Skeletal muscle satellite cell (primary cell): ENCODE measurements at regions not wholly inside any gene's neighbourhood (a gene's known extent, or its start where the extent isn't known, plus 50 kb on each side); places are given as distances from the start of the nearest gene placed in this dataset.

ENCODE experiments used
- H3K27me3 ChIP-seq: 2 replicates; pipeline ENCODE4 v1.7.0; 2013; ENCODE audit warnings: low read length; ENCODE audit not compliant: control insufficient read depth, insufficient read depth
- H3K36me3 ChIP-seq: 2 replicates; pipeline ENCODE4 v1.7.0; 2013; ENCODE audit warnings: mild to moderate bottlenecking, control low read depth, low read length; ENCODE audit not compliant: insufficient read depth
- H3K4me1 ChIP-seq: 2 replicates; pipeline ENCODE4 v1.7.0; 2013; ENCODE audit warnings: low read length; ENCODE audit not compliant: control insufficient read depth, insufficient read depth
- H3K4me2 ChIP-seq: 2 replicates; pipeline ENCODE4 v1.7.0; 2013; ENCODE audit warnings: mild to moderate bottlenecking, low read length
- H3K4me3 ChIP-seq: 2 replicates; pipeline ENCODE4 v1.7.0; 2013; ENCODE audit warnings: low read length
- H3K9ac ChIP-seq: 2 replicates; pipeline ENCODE4 v1.7.0; 2013; ENCODE audit warnings: mild to moderate bottlenecking, low read depth, low read length, moderate library complexity
- H3K9me3 ChIP-seq: replicated peaks from 2 replicates; pipeline ENCODE4 v1.7.0; 2013; ENCODE audit warnings: mild to moderate bottlenecking, control low read depth, low read length

DNA sequence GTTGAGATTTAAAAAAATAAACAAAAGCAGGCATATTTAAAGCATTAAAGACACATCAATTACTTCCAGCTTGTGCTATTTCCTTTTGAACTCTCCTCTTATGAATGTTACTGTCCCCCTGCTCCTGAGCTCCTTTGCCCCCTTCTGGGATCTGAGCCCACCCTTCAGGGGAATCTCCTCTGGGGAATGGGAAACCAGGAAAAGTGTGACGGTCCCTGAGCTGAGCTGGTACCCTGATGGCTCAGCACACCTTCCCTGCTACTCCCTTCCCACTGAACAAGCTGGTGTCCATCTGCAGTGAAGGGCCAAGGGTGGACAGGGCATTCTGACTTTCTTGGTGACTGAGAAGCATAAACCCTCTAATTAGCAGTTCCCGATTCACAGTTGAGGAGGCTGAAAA, 356.3 kb downstream of the PTEN start:
- H3K9me3 ChIP-seq: no peaks in the 10 kb centered on the region
- no peaks in the 10 kb centered on the region for H3K36me3 ChIP-seq
- H3K4me1 ChIP-seq: no peaks in the 10 kb centered on the region
- H3K27me3 ChIP-seq: no peaks in the 10 kb centered on the region
- H3K4me3 ChIP-seq: no peak overlapping the region
- H3K4me2 ChIP-seq: no peak overlapping the region
- no peak overlapping the region for H3K9ac ChIP-seq

DNA sequence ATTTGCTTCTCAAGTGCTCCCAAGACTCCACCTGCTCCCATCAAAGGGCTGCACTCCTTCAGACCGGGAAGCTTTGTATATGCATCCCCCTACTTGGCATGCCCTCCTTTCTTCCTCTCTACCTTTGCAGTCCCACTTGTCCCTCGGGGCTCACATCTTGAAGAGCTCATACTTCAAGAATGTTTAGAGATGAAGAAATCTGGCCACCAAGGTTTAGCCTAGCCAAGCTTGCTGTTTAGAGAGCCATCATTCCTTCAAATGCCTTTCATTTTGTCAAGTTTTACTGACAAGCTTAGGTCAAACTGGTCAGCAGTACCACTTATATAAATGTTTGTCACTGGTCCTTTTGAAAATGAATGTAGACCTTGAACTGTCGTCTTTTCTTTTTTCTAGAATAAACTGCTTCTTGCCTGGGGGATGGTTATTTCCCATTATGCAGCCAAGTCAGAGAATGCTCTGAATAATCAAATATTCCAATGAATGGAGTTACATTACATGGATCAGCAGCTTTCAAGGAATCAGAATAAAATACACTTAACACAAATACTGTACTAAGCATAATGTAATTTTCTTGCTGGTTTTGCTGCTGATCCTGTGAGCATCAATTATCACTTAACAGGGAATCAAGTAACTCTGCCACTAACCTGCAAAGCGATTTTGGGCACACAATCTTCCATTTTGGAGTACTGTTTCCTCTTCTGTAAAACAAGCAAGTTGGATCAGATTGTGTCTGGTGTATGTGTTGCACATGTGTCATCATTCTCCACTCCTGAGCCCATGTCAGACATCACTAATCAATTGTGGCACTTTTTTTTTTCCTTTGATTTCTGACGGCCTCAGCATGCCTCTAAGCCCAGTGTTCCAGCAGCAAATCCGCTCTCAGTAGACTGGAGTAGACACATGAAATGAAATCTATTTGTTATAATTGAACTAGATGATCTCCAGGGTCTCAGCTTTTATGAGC, 357.9 kb downstream of the PTEN start:
- Histone ChIP-seq H3K27me3 (no peaks in the 10 kb centered on the region), H3K4me2 (no peak overlapping the region), H3K4me3 (no peak overlapping the region), H3K36me3 (no peaks in the 10 kb centered on the region), H3K4me1 (no peaks in the 10 kb centered on the region), H3K9me3 (no peaks in the 10 kb centered on the region), H3K9ac (no peak overlapping the region)

- Histone ChIP-seq H3K9me3 (no peaks in the 10 kb centered on the region), H3K4me2 (no peak overlapping the region), H3K4me3 (no peak overlapping the region), H3K9ac (no peak overlapping the region), H3K4me1 (peaks cover 9% of the 10 kb centered on the region), H3K27me3 (no peaks in the 10 kb centered on the region), H3K36me3 (no peaks in the 10 kb centered on the region)
Observed at GRCh38 chr10:88222881-88223280, 359.5 kb downstream of the PTEN start.
